Heart right ventricle (tissue), 16 donors: ENCODE measurements at regions not wholly inside any gene's neighbourhood (a gene's known extent, or its start where the extent isn't known, plus 50 kb on each side); places are given as distances from the start of the nearest gene placed in this dataset.

Experiments used
- ATAC-seq, 8 donors: fragments of 200-7000 bp; cut with Tn5 transposase; one replicate each; pipeline ENCODE4 v1.9.1; 2020; ENCODE audit warnings: mild to moderate bottlenecking in 8 of 8, moderate library complexity in 8 of 8, moderate number of reproducible peaks in 1 of 8
- DNase-seq, 2 donors: peaks; one replicate each; pipeline ENCODE4 v3.0.0-alpha.2; 2020
- H3K27ac ChIP-seq, 10 donors: fragments of 200-600 bp; sonication (generic) in 2 of 10; one replicate each; pipeline versions ENCODE4 v1.5.0 to v1.8.0; 2020 to 2022; ENCODE audit warnings: mild to moderate bottlenecking in 3 of 10
- H3K27me3 ChIP-seq, 7 donors: fragments of 200-600 bp; one replicate each; pipeline ENCODE4 v1.8.0; 2021 to 2022; ENCODE audit warnings: mild to moderate bottlenecking in 2 of 7
- H3K36me3 ChIP-seq, 9 donors: fragments of 200-600 bp; sonication (generic) in 1 of 9; one replicate each; pipeline versions ENCODE4 v1.5.0 to v1.8.0; 2020 to 2022; ENCODE audit warnings: mild to moderate bottlenecking in 2 of 9
- H3K4me1 ChIP-seq, 9 donors: fragments of 200-600 bp; sonication (generic) in 1 of 9; one replicate each; pipeline versions ENCODE4 v1.5.0 to v1.8.0; 2020 to 2022; ENCODE audit warnings: mild to moderate bottlenecking in 4 of 9
- H3K4me3 ChIP-seq, 10 donors: fragments of 200-600 bp; sonication (generic) in 2 of 10; one replicate each; pipeline versions ENCODE4 v1.5.0 to v1.8.0; 2020 to 2022; ENCODE audit warnings: mild to moderate bottlenecking in 7 of 10, moderate library complexity in 2 of 10
- H3K9me3 ChIP-seq, 11 donors: fragments of 200-600 bp in 10 of 11; sonication (generic) in 2 of 11; one replicate each; pipeline versions ENCODE4 v1.5.0 to v1.8.0; 2013 to 2022; ENCODE audit warnings: mild to moderate bottlenecking in 2 of 11, control low read depth in 1 of 11, moderate library complexity in 1 of 11
- CTCF ChIP-seq, 9 donors: fragments of 200-600 bp; sonication (generic) in 2 of 9; IDR thresholded peaks; one replicate each; pipeline versions ENCODE4 v1.5.0 to v1.8.0; 2021 to 2022; ENCODE audit warnings: antibody characterized with exemption in 9 of 9, mild to moderate bottlenecking in 5 of 9, moderate library complexity in 1 of 9
- WGBS, 2 donors: extraction: QIAGEN DNeasy Blood & Tissue Kit; methylation state at CpG; one replicate each; pipeline ENCODE4 v1.1.7; 2013; ENCODE audit warnings: inconsistent platforms in 1 of 2; 5-methylcytosine and 5-hydroxymethylcytosine counted together
- intact Hi-C, 10 donors: fragments of 100-400 bp; cut with DNase I; formaldehyde crosslinking; loops; one replicate each; pipeline versions ENCODE4 v1.11.1 to v1.14.2; 2022
- donor health status: Arrhythmogenic right ventricular cardiomyopathy.
- donor health status: ischemic (EF 13 %, LVEDD 7.1; RV severe dilation, severe dysfunction).
- donor health status: healthy with polysubstance abuse.
- donor health status: DM: no; HTN: yes; CAD: no.
- donor health status: DM: no; HTN: no; CAD: no.
- donor health status: ischemic (EF 25% LVEDD 6.9; RV normal size, moderate dysfunction).
- donor health status: ischemic (EF 25% LVEDD 5.7; RV mildly dilated, moderate dysfunction).
- donor health status: healthy.
- donor health status: DM: yes; HTN: yes; CAD: no.
- donor health status: Ischemic cardiomyopathy.
- donor health status: ischemic (EF 35%, LVEDD 5.7; RV mildly dilated, moderate dysfunction).
- donor health status: nonischemic (EF 11% LVEDD 7.7; RV severe dilation, severe dysfunction).
- donor health status: DM: yes; HTN: yes; CAD: no.
- donor health status: PGD.
- donor health status: ischemic (EF 29% LVEDD 5.4; RV normal size, mild dysfunction).
- donor health status: nonischemic (EF 23%, LVEDD 6.1; RV moderate dilation, normal function).

- Histone ChIP-seq H3K9me3 (peaks cover 0 to 13% (median 0%) of the 10 kb centered on the region in 11 donors), H3K4me3 (no peak overlapping the region), H3K4me1 (no peaks in the 10 kb centered on the region), H3K27me3 (no peaks in the 10 kb centered on the region), H3K36me3 (no peaks in the 10 kb centered on the region), H3K27ac (no peak overlapping the region)
- DNase-seq = no peak
- no peak for ATAC-seq
- intact Hi-C loops = no loop called here
- TF ChIP-seq CTCF (IDR thresholded peaks at IDR 0.05) = no peak
- 81 to 87% methylated on average over 2 of the region's 2 CpGs for WGBS, 2 donors
These were observed 605.0 kb upstream of the GRIA3 start for GRCh38 chrX:122579036-122579435.

- Histone ChIP-seq H3K27me3 (no peaks in the 10 kb centered on the region), H3K27ac (no peak overlapping the region), H3K4me3 (no peak overlapping the region), H3K36me3 (no peaks in the 10 kb centered on the region), H3K9me3 (peaks cover 0 to 9% (median 0%) of the 10 kb centered on the region in 11 donors), H3K4me1 (no peaks in the 10 kb centered on the region)
- intact Hi-C loops = no loop called here
- DNase-seq (no peak), ATAC-seq (no peak)
- no peak for TF ChIP-seq CTCF (IDR thresholded peaks at IDR 0.05)
- 86 to 87% methylated on average over 2 of the region's 2 CpGs for WGBS, 2 donors
These were observed 604.6 kb upstream of the GRIA3 start for GRCh38 chrX:122579526-122579925.

GRCh38 chrX:122582280-122582974 is 601.7 kb upstream of the GRIA3 start:
- ATAC-seq = no peak

GRCh38 chrX:122582975-122583305 is 601.1 kb upstream of the GRIA3 start:
- Histone ChIP-seq H3K4me1 (no peaks in the 10 kb centered on the region), H3K27me3 (no peaks in the 10 kb centered on the region), H3K27ac (no peak overlapping the region), H3K4me3 (no peak overlapping the region), H3K36me3 (no peaks in the 10 kb centered on the region), H3K9me3 (peaks cover 0 to 6% (median 0%) of the 10 kb centered on the region in 11 donors)
- intact Hi-C loops = no loop called here
- ATAC-seq = no peak
- DNase-seq = no peak
- TF ChIP-seq CTCF (IDR thresholded peaks at IDR 0.05) = no peak

More at GRCh38 chrX:122582280-122582974, 601.7 kb upstream of the GRIA3 start:
- H3K4me1 ChIP-seq = no peaks in the 10 kb centered on the region
- H3K9me3 ChIP-seq = peaks cover 0 to 6% (median 0%) of the 10 kb centered on the region in 11 donors
- no peak overlapping the region for H3K4me3 ChIP-seq
- 71 to 73% methylated on average over 4 of the region's 4 CpGs for WGBS, 2 donors
- intact Hi-C loops = no loop called here
- no peaks in the 10 kb centered on the region for H3K27me3 ChIP-seq
- no peaks in the 10 kb centered on the region for H3K36me3 ChIP-seq
- DNase-seq = no peak
- no peak for TF ChIP-seq CTCF (IDR thresholded peaks at IDR 0.05)
- no peak overlapping the region for H3K27ac ChIP-seq
